B cell (primary cell): ENCODE measurements at regions not wholly inside any gene's neighbourhood (a gene's known extent, or its start where the extent isn't known, plus 50 kb on each side); places are given as distances from the start of the nearest gene placed in this dataset.

Source experiments
- CTCF ChIP-seq: fragments of 200-600 bp; IDR thresholded peaks from one replicate; pipeline ENCODE4 v1.8.0; 2022; ENCODE audit warnings: antibody characterized with exemption, mild to moderate bottlenecking
- EZH2 ChIP-seq: IDR thresholded peaks from 2 replicates; pipeline ENCODE4 v1.6.1; 2012; ENCODE audit warnings: borderline replicate concordance, low read depth, mild to moderate bottlenecking, moderate library complexity, low read length; ENCODE audit not compliant: insufficient read depth, poor library complexity, severe bottlenecking

- TF ChIP-seq CTCF (no peak), EZH2 (no peak)
Observed at GRCh38 chr3:82636177-82636576, 874.7 kb upstream of the GBE1 start.
